C4-2B (cell line): ENCODE measurements at regions not wholly inside any gene's neighbourhood (a gene's known extent, or its start where the extent isn't known, plus 50 kb on each side); places are given as distances from the start of the nearest gene placed in this dataset.

Experiments used
- CTCF ChIP-seq: fragments of 450-650 bp; conservative IDR thresholded peaks from 2 replicates; pipeline ENCODE4 v1.5.1; 2017; ENCODE audit warnings: mild to moderate bottlenecking
- ZFX ChIP-seq: fragments of 450-650 bp; IDR thresholded peaks from 2 replicates; pipeline ENCODE4 v1.6.1; 2017

- TF ChIP-seq CTCF: no peak
- no peak for TF ChIP-seq ZFX
Observed at GRCh38 chr20:11790046-11790445, 127.6 kb upstream of the BTBD3 start.
